T-helper 1 cell treated with Interleukin-12 subunit alpha and Interleukin-12 subunit beta and Interleukin-4 antibody, amounts not matched to agents 30 μg/mL and 1 μg/mL, for 36 hours (primary cell): ENCODE measurements at regions not wholly inside any gene's neighbourhood (a gene's known extent, or its start where the extent isn't known, plus 50 kb on each side); places are given as distances from the start of the nearest gene placed in this dataset.
"Not testable (repeated sequence)": the region's sequence is repeated elsewhere in the genome, so short reads cannot be mapped to it uniquely, and the experiment has no call there.

ENCODE experiments used
- H3K27ac Mint-ChIP-seq: one replicate; pipeline ENCODE4 v1.8.0; 2021; ENCODE audit warnings: mild to moderate bottlenecking, mixed read lengths
- H3K27me3 Mint-ChIP-seq: one replicate; pipeline ENCODE4 v1.8.0; 2021; ENCODE audit warnings: low read depth, mixed read lengths
- H3K36me3 Mint-ChIP-seq: one replicate; pipeline ENCODE4 v1.8.0; 2021; ENCODE audit warnings: low read depth, mixed read lengths
- H3K4me1 Mint-ChIP-seq: one replicate; pipeline ENCODE4 v1.8.0; 2021; ENCODE audit warnings: low read depth, mixed read lengths
- H3K4me3 Mint-ChIP-seq: one replicate; pipeline ENCODE4 v1.8.0; 2021; ENCODE audit warnings: mild to moderate bottlenecking, moderate library complexity, mixed read lengths
- H3K9me3 Mint-ChIP-seq: one replicate; pipeline ENCODE4 v1.8.0; 2021; ENCODE audit warnings: mixed read lengths

- H3K4me3 Mint-ChIP-seq = no peak overlapping the region
- peaks cover 14% of the 10 kb centered on the region for H3K4me1 Mint-ChIP-seq
- H3K27ac Mint-ChIP-seq = no peak overlapping the region
- H3K27me3 Mint-ChIP-seq = no peaks in the 10 kb centered on the region
- H3K9me3 Mint-ChIP-seq = no peaks in the 10 kb centered on the region
- peaks cover 2% of the 10 kb centered on the region for H3K36me3 Mint-ChIP-seq
Measured at GRCh38 chr5:143922718-143923117, 110.8 kb downstream of the HMHB1 start.

DNA sequence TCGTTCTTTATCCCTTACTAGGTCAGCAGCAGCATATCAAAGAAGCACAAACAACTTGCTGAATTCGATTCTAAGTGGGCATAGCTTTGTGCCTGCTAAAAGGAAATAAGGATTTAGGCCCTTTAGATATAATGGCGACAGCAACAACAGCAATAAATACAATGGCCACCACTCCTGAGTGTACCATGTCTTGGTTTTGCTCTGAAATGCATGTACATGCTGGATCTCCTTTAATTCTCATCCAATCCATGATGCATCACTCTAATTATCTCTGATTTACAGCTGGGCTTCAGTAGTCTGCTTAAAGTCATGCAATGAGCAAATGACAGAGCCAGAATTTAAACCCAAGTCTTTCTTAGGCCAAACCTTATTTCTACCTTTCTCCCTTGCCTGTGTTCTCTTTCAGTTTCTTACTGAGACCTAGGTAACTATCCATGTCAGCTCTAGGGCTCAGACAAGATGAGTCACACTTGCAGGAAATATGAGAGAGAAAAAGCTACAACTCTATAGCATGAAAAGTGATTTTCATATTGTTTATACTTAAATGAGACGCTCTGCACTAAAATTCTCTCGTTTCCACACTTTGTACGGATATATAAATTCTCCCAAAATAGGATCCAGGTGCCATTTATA is 111.8 kb downstream of the HMHB1 start:
- Mint-ChIP-seq H3K27me3 (no peaks in the 10 kb centered on the region), H3K9me3 (no peaks in the 10 kb centered on the region), H3K4me1 (peaks cover 14% of the 10 kb centered on the region), H3K36me3 (peaks cover 2% of the 10 kb centered on the region), H3K27ac (peak overlapping the region; percentile 55), H3K4me3 (no peak overlapping the region)

- Mint-ChIP-seq H3K36me3 (peaks cover 2% of the 10 kb centered on the region), H3K27ac (no peak overlapping the region), H3K4me3 (no peak overlapping the region), H3K27me3 (no peaks in the 10 kb centered on the region), H3K9me3 (no peaks in the 10 kb centered on the region), H3K4me1 (peaks cover 14% of the 10 kb centered on the region)
Measured at GRCh38 chr5:143924311-143924978, 112.5 kb downstream of the HMHB1 start.

DNA sequence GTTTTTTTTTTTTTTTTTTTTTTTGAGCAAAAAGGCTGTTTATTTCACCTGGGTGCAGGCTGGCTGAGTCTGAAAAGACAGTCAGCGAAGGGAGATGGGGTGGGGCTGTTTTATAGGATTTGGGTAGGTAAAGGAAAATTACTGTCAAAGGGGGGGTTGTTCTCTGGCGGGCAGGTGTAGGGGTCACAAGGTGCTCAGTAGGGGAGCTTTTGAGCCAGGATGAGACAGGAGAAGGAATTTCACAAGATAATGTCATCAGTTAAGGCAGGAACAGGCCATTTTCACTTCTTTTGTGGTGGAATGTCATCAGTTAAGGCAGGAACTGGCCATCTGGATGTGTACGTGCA is 113.0 kb downstream of the HMHB1 start:
- H3K36me3 Mint-ChIP-seq, H3K9me3 Mint-ChIP-seq, H3K27me3 Mint-ChIP-seq, H3K27ac Mint-ChIP-seq, H3K4me3 Mint-ChIP-seq: not testable (repeated sequence)
- peaks cover 14% of the 10 kb centered on the region for H3K4me1 Mint-ChIP-seq

DNA sequence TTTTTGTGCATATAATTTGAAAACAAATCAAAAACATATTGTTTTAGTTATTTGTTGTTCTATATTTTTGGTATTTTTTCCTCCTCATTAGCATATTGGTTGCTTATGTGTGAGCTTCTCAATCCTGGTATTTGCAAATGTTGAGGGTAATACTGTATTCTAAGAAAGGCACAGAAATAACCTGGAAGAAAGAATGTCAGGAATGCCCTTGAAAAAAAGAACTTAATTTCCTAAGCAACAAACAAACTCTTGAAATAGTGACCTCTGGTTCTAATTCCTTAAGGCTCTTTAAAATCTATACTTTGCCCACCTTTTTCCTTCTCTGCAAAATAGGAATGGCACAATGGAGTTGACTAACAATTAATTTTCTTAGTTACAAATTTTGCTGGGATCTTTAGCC is 117.5 kb downstream of the HMHB1 start:
- peaks cover 14% of the 10 kb centered on the region for H3K9me3 Mint-ChIP-seq
- no peaks in the 10 kb centered on the region for H3K36me3 Mint-ChIP-seq
- no peaks in the 10 kb centered on the region for H3K27me3 Mint-ChIP-seq
- no peak overlapping the region for H3K4me3 Mint-ChIP-seq
- no peaks in the 10 kb centered on the region for H3K4me1 Mint-ChIP-seq
- no peak overlapping the region for H3K27ac Mint-ChIP-seq

GRCh38 chr5:143930561-143930960 is 118.6 kb downstream of the HMHB1 start:
- Mint-ChIP-seq H3K36me3 (peaks cover 2% of the 10 kb centered on the region), H3K4me3 (no peak overlapping the region), H3K4me1 (no peaks in the 10 kb centered on the region), H3K27ac (no peak overlapping the region), H3K9me3 (peaks cover 21% of the 10 kb centered on the region), H3K27me3 (no peaks in the 10 kb centered on the region)

DNA sequence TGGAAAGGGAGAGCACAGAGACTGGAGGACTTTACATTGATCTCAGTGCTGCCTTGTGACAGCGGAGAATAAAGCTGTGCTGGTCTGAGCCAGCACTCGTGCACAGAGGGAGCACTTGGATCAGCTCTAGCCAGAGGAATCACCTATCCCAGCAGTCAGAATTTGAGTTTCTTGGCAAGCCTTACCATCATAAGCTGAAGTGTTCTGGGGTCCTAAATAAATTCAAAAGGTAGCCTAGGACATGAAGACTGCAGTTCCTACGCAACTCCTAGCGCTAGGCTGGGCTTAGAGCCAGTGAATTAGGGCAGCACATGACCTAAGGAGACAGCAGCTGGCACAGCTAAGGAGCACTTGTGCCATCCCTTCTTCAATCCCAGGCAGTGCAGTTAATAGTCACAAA is 119.5 kb downstream of the HMHB1 start:
- H3K27ac Mint-ChIP-seq = no peak overlapping the region
- no peaks in the 10 kb centered on the region for H3K4me1 Mint-ChIP-seq
- H3K36me3 Mint-ChIP-seq = peaks cover 2% of the 10 kb centered on the region
- no peaks in the 10 kb centered on the region for H3K27me3 Mint-ChIP-seq
- peaks cover 27% of the 10 kb centered on the region for H3K9me3 Mint-ChIP-seq
- H3K4me3 Mint-ChIP-seq = no peak overlapping the region

- Mint-ChIP-seq H3K4me3 (no peak overlapping the region), H3K27ac (no peak overlapping the region), H3K4me1 (no peaks in the 10 kb centered on the region), H3K27me3 (no peaks in the 10 kb centered on the region), H3K36me3 (peaks cover 4% of the 10 kb centered on the region), H3K9me3 (peaks cover 27% of the 10 kb centered on the region)
Measured at GRCh38 chr5:143931986-143932385, 120.0 kb downstream of the HMHB1 start.

GRCh38 chr5:143932584-143932983 is 120.6 kb downstream of the HMHB1 start:
- no peaks in the 10 kb centered on the region for H3K27me3 Mint-ChIP-seq

GRCh38 chr5:143933451-143933850 is 121.5 kb downstream of the HMHB1 start:
- no peak overlapping the region for H3K4me3 Mint-ChIP-seq
- H3K4me1 Mint-ChIP-seq = no peaks in the 10 kb centered on the region
- peaks cover 27% of the 10 kb centered on the region for H3K9me3 Mint-ChIP-seq
- H3K27me3 Mint-ChIP-seq = no peaks in the 10 kb centered on the region
- H3K36me3 Mint-ChIP-seq = peaks cover 4% of the 10 kb centered on the region
- H3K27ac Mint-ChIP-seq = no peak overlapping the region

More at GRCh38 chr5:143932584-143932983, 120.6 kb downstream of the HMHB1 start:
- Mint-ChIP-seq H3K36me3 (peaks cover 4% of the 10 kb centered on the region), H3K4me1 (no peaks in the 10 kb centered on the region), H3K27ac (no peak overlapping the region), H3K4me3 (no peak overlapping the region), H3K9me3 (peaks cover 27% of the 10 kb centered on the region)

DNA sequence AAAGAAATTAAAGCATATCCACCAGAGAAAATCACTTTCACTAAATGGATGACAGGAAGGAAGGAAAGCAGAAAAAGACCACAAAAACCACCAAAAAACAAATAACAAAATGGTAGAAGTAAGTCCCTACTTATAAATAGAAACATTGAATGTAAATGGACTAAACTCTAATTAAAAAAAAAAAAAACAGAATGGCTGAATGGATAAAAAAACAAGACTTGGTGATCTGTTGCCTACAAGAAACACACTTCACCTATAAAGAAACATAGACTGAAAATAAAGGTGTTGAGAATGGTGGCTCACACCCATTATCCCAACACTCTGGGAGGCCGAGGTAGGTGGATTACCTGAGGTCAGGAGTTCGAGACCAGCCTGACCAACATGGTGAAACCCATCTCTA is 122.9 kb downstream of the HMHB1 start:
- H3K27ac Mint-ChIP-seq = no peak overlapping the region
- H3K36me3 Mint-ChIP-seq = peaks cover 4% of the 10 kb centered on the region
- peaks cover 27% of the 10 kb centered on the region for H3K9me3 Mint-ChIP-seq
- H3K4me3 Mint-ChIP-seq = no peak overlapping the region
- no peaks in the 10 kb centered on the region for H3K27me3 Mint-ChIP-seq
- H3K4me1 Mint-ChIP-seq = no peaks in the 10 kb centered on the region

- Mint-ChIP-seq H3K4me3 (no peak overlapping the region), H3K27ac (no peak overlapping the region), H3K27me3 (no peaks in the 10 kb centered on the region), H3K4me1 (no peaks in the 10 kb centered on the region), H3K36me3 (peaks cover 4% of the 10 kb centered on the region), H3K9me3 (peaks cover 27% of the 10 kb centered on the region)
Measured at GRCh38 chr5:143938230-143938629, 126.3 kb downstream of the HMHB1 start.

GRCh38 chr5:143946837-143947236 is 134.9 kb downstream of the HMHB1 start:
- no peaks in the 10 kb centered on the region for H3K4me1 Mint-ChIP-seq
- no peak overlapping the region for H3K27ac Mint-ChIP-seq
- peaks cover 18% of the 10 kb centered on the region for H3K27me3 Mint-ChIP-seq
- no peak overlapping the region for H3K4me3 Mint-ChIP-seq
- H3K9me3 Mint-ChIP-seq = peaks cover 31% of the 10 kb centered on the region
- H3K36me3 Mint-ChIP-seq = no peaks in the 10 kb centered on the region

DNA sequence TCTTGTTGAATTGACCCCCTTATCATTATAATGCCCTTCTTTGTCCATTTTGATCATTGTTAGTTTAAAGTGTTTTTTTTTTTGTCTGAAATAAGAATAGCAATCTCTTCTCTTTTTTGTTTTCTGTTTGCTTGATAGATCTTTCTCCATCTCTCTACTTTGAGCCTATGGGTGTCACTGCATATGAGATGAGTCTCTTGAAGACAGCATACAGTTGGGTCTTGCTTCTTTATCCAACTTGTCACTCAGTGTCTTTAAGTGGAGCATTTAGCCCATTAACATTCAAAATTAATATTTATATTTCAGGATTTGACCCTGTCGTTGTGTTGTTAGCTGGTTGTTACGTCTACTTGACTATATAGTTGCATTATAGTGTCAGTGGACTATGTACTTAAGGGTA is 135.4 kb downstream of the HMHB1 start:
- Mint-ChIP-seq H3K36me3 (no peaks in the 10 kb centered on the region), H3K27me3 (peaks cover 18% of the 10 kb centered on the region), H3K4me1 (no peaks in the 10 kb centered on the region), H3K9me3 (peaks cover 31% of the 10 kb centered on the region), H3K4me3 (no peak overlapping the region), H3K27ac (no peak overlapping the region)

DNA sequence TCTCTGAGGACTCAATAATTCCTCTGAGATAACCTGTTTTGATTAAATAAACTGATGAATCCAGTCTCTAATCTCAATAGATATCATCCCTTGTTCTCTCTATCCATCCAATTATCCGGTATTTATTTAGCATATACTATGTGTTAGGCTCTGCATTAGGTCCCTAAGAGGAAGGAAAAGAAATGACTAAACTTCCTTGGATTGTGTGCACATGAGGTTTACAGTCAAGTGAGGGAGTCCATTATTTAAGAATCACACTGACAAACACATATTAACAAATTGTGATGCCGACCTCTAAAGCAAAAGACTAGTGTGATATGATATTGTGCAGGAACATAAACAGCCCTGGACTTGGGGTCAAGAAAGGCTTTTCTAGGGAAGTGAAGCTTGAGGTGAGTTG is 140.8 kb downstream of the HMHB1 start:
- Mint-ChIP-seq H3K4me1 (no peaks in the 10 kb centered on the region), H3K27ac (no peak overlapping the region), H3K27me3 (peaks cover 17% of the 10 kb centered on the region), H3K36me3 (peaks cover 4% of the 10 kb centered on the region), H3K9me3 (no peaks in the 10 kb centered on the region), H3K4me3 (no peak overlapping the region)
